Neutrophil (primary cell): ENCODE measurements at regions not wholly inside any gene's neighbourhood (a gene's known extent, or its start where the extent isn't known, plus 50 kb on each side); places are given as distances from the start of the nearest gene placed in this dataset.

ENCODE experiments used
- H3K27ac ChIP-seq: fragments of 200-600 bp; sonication (generic); 2 replicates; pipeline ENCODE4 v1.5.1; 2016; ENCODE audit warnings: mild to moderate bottlenecking, moderate library complexity
- H3K27me3 ChIP-seq: fragments of 200-600 bp; sonication (generic); 2 replicates; pipeline ENCODE4 v1.6.0; 2016; ENCODE audit warnings: mild to moderate bottlenecking
- H3K36me3 ChIP-seq: fragments of 200-600 bp; sonication (generic); 2 replicates; pipeline ENCODE4 v1.5.1; 2017
- H3K4me1 ChIP-seq, 2 experiments: fragments of 200-600 bp in 1 of 2; sonication (generic) in 1 of 2; 1 replicate in 1 of 2; 2 replicates in 1 of 2; pipeline versions ENCODE4 v1.5.1 to v1.6.1; 2013 to 2016; ENCODE audit warnings: low read depth in 1 of 2, low read length in 1 of 2, mild to moderate bottlenecking in 1 of 2, moderate library complexity in 1 of 2; ENCODE audit not compliant: control insufficient read depth in 1 of 2, insufficient read depth in 1 of 2
- H3K4me3 ChIP-seq, 2 experiments: fragments of 200-600 bp in 1 of 2; sonication (generic) in 1 of 2; 1 replicate in 1 of 2; 2 replicates in 1 of 2; pipeline ENCODE4 v1.5.1; 2013 to 2016; ENCODE audit warnings: low read depth in 1 of 2, low read length in 1 of 2, mild to moderate bottlenecking in 1 of 2, moderate library complexity in 1 of 2
- H3K9me3 ChIP-seq: fragments of 200-600 bp; sonication (generic); 2 replicates; pipeline ENCODE4 v1.5.1; 2016
- CTCF ChIP-seq: fragments of 200-600 bp; sonication (generic); IDR thresholded peaks from 2 replicates; pipeline ENCODE4 v1.5.1; 2016; ENCODE audit warnings: antibody characterized with exemption

GRCh38 chr5:82595113-82595512, 317.0 kb upstream of the RPS23 start:
- Histone ChIP-seq H3K4me1 (no peaks in the 10 kb centered on the region), H3K27me3 (no peaks in the 10 kb centered on the region), H3K4me3 (no peak overlapping the region), H3K27ac (no peak overlapping the region), H3K9me3 (no peaks in the 10 kb centered on the region), H3K36me3 (no peaks in the 10 kb centered on the region)
- no peak for TF ChIP-seq CTCF

GRCh38 chr5:82594097-82594496, 315.9 kb upstream of the RPS23 start:
- H3K4me3 ChIP-seq, result no peak overlapping the region
- H3K36me3 ChIP-seq, result no peaks in the 10 kb centered on the region
- no peaks in the 10 kb centered on the region for H3K9me3 ChIP-seq
- no peaks in the 10 kb centered on the region for H3K27me3 ChIP-seq
- H3K27ac ChIP-seq, result no peak overlapping the region
- no peaks in the 10 kb centered on the region for H3K4me1 ChIP-seq
- no peak for TF ChIP-seq CTCF

- no peaks in the 10 kb centered on the region for H3K27me3 ChIP-seq
- TF ChIP-seq CTCF, result no peak
- H3K4me1 ChIP-seq, result no peaks in the 10 kb centered on the region
- H3K27ac ChIP-seq, result no peak overlapping the region
- H3K4me3 ChIP-seq, result no peak overlapping the region
- H3K36me3 ChIP-seq, result no peaks in the 10 kb centered on the region
- no peaks in the 10 kb centered on the region for H3K9me3 ChIP-seq
These were observed 315.3 kb upstream of the RPS23 start for GRCh38 chr5:82593481-82593880.

- H3K27me3 ChIP-seq, result no peaks in the 10 kb centered on the region
- H3K27ac ChIP-seq, result no peak overlapping the region
- no peak for TF ChIP-seq CTCF
- H3K36me3 ChIP-seq, result no peaks in the 10 kb centered on the region
- no peaks in the 10 kb centered on the region for H3K9me3 ChIP-seq
- H3K4me3 ChIP-seq, result no peak overlapping the region
- no peaks in the 10 kb centered on the region for H3K4me1 ChIP-seq
These were observed 312.9 kb upstream of the RPS23 start for GRCh38 chr5:82591021-82591515.

GRCh38 chr5:82590112-82590511, 312.0 kb upstream of the RPS23 start:
- Histone ChIP-seq H3K4me1 (no peaks in the 10 kb centered on the region), H3K27me3 (no peaks in the 10 kb centered on the region), H3K27ac (no peak overlapping the region), H3K36me3 (no peaks in the 10 kb centered on the region), H3K9me3 (no peaks in the 10 kb centered on the region), H3K4me3 (no peak overlapping the region)
- no peak for TF ChIP-seq CTCF
